CD4-positive, alpha-beta memory T cell (primary cell): ENCODE measurements at regions not wholly inside any gene's neighbourhood (a gene's known extent, or its start where the extent isn't known, plus 50 kb on each side); places are given as distances from the start of the nearest gene placed in this dataset.
A peak's percentile ranks its signal among the peaks of the same experiment; 100 is the strongest.

Experiments
- CTCF ChIA-PET: fragments of 350-600 bp; sonication (Branson Sonifier 250); formaldehyde crosslinking; loops from one replicate; lab custom pipeline; 2021; ENCODE audit warnings: inconsistent platforms; ENCODE audit not compliant: partially characterized antibody; lab: Charles Lee
- POLR2A ChIA-PET: fragments of 350-600 bp; sonication (Branson Sonifier 250); formaldehyde crosslinking; loops from one replicate; lab custom pipeline; 2021; ENCODE audit not compliant: partially characterized antibody; lab: Charles Lee
- DNase-seq, 5 donors: peaks; one replicate each; pipeline versions ENCODE4 v3.0.0 to v3.0.0-alpha.2; 2020 to 2022; ENCODE audit warnings: mixed read lengths in 1 of 5
- H3K27ac ChIP-seq: one replicate; pipeline ENCODE4 v1.7.0; 2013; ENCODE audit warnings: low read depth, low read length
- H3K27me3 ChIP-seq: 2 replicates; pipeline ENCODE4 v1.7.0; 2013; ENCODE audit warnings: mild to moderate bottlenecking, low read length, moderate library complexity; ENCODE audit not compliant: insufficient read depth
- H3K36me3 ChIP-seq: 2 replicates; pipeline ENCODE4 v1.7.0; 2013; ENCODE audit warnings: mild to moderate bottlenecking, low read length, moderate library complexity; ENCODE audit not compliant: insufficient read depth
- H3K4me1 ChIP-seq: 2 replicates; pipeline ENCODE4 v1.7.0; 2013; ENCODE audit warnings: mild to moderate bottlenecking, low read length, moderate library complexity; ENCODE audit not compliant: insufficient read depth
- H3K4me3 ChIP-seq, 2 donors: one replicate each; pipeline ENCODE4 v1.7.0; 2013; ENCODE audit warnings: low read length in 2 of 2, mild to moderate bottlenecking in 1 of 2
- H3K9me3 ChIP-seq, 2 donors: one replicate each; pipeline ENCODE4 v1.7.0; 2013; ENCODE audit warnings: low read length in 2 of 2, control low read depth in 1 of 2; ENCODE audit not compliant: control insufficient read depth in 1 of 2
- H3K27ac Mint-ChIP-seq, 7 donors: one replicate each; pipeline ENCODE4 v1.8.0; 2020 to 2021; ENCODE audit warnings: mixed read lengths in 7 of 7, mild to moderate bottlenecking in 6 of 7, inconsistent platforms in 3 of 7, moderate library complexity in 3 of 7
- H3K27me3 Mint-ChIP-seq, 2 donors: one replicate each; pipeline ENCODE4 v1.8.0; 2020 to 2021; ENCODE audit warnings: mixed read lengths in 2 of 2
- H3K36me3 Mint-ChIP-seq, 2 donors: one replicate each; pipeline ENCODE4 v1.8.0; 2020 to 2021; ENCODE audit warnings: mixed read lengths in 2 of 2, inconsistent platforms in 1 of 2, mild to moderate bottlenecking in 1 of 2
- H3K4me1 Mint-ChIP-seq, 4 donors: one replicate each; pipeline ENCODE4 v1.8.0; 2020 to 2021; ENCODE audit warnings: mixed read lengths in 4 of 4, mild to moderate bottlenecking in 1 of 4
- H3K4me3 Mint-ChIP-seq, 8 donors: one replicate each; pipeline ENCODE4 v1.8.0; 2020 to 2021; ENCODE audit warnings: mixed read lengths in 8 of 8, mild to moderate bottlenecking in 7 of 8, moderate library complexity in 6 of 8, inconsistent platforms in 3 of 8
- H3K9me3 Mint-ChIP-seq, 8 donors: one replicate each; pipeline ENCODE4 v1.8.0; 2020 to 2021; ENCODE audit warnings: mixed read lengths in 8 of 8, mild to moderate bottlenecking in 5 of 8, inconsistent platforms in 3 of 8, moderate library complexity in 1 of 8
- intact Hi-C: fragments of 100-400 bp; cut with micrococcal nuclease; formaldehyde crosslinking; loops from one replicate; pipeline ENCODE4 v1.15.1; 2023

DNA sequence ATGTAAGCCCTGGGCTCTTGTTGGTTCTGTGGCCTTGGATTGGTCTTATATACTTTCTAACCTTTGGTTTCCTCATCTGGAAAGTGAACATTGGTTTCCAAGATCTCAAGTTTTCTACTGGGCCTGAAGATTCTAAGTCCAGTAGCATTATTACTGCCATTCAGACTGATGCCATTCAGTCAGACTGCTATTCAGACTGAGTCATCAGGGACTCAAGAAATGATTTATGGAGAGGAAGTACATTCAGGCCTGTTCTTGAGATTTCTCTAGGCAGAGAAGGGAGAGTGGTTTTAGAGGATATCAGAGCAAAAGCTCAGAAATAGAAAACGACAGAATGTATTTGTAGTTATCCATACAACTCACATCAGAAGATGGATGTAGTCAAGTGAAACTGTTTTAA lies 557.2 kb downstream of the NR2F2 start:
- Mint-ChIP-seq H3K27ac (no peak overlapping the region), H3K9me3 (peaks cover 0 to 5% (median 1%) of the 10 kb centered on the region in 8 donors), H3K4me3 (peak overlapping the region in 1 of 8 donors; percentile 3), H3K27me3 (peaks cover 0 to 2% of the 10 kb centered on the region in 2 donors), H3K36me3 (no peaks in the 10 kb centered on the region), H3K4me1 (peaks cover 6 to 20% (median 14%) of the 10 kb centered on the region in 4 donors)
- ChIA-PET POLR2A (no interaction called here), CTCF (no interaction called here)
- H3K4me3 ChIP-seq: no peak overlapping the region
- no peaks in the 10 kb centered on the region for H3K27me3 ChIP-seq
- H3K4me1 ChIP-seq: no peaks in the 10 kb centered on the region
- H3K36me3 ChIP-seq: no peaks in the 10 kb centered on the region
- no peaks in the 10 kb centered on the region for H3K9me3 ChIP-seq
- no peak overlapping the region for H3K27ac ChIP-seq
- DNase-seq: no peak
- intact Hi-C loops: no loop called here

DNA sequence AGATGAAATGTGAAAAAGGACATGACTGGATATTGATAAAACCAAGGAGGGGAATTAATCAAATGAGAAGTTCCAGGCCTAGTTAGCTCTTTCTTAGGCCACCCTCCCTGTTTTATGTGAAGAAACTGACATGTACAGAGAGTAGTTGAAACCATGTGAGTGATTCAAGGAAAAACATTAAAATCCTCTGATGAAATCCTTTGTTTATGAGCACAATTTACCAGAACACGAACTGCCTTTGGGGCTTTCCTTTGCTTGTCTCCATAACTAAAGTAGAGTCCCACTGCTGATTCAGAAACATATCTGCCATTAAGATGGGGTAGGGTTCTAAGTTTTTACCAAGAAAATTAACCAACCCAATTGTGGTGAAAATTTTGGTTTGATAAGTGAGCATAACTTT lies 558.3 kb downstream of the NR2F2 start:
- H3K9me3 ChIP-seq: no peaks in the 10 kb centered on the region
- H3K27ac Mint-ChIP-seq: peak overlapping the region in 2 of 7 donors; percentile 3 to 74
- no peaks in the 10 kb centered on the region for H3K27me3 ChIP-seq
- ChIA-PET CTCF (no interaction called here), POLR2A (no interaction called here)
- DNase-seq: no peak
- no peak overlapping the region for H3K27ac ChIP-seq
- intact Hi-C loops: no loop called here
- H3K4me1 Mint-ChIP-seq: peaks cover 9 to 27% (median 15%) of the 10 kb centered on the region in 4 donors
- H3K36me3 ChIP-seq: no peaks in the 10 kb centered on the region
- no peak overlapping the region for H3K4me3 ChIP-seq
- peaks cover 0 to 5% (median 0%) of the 10 kb centered on the region in 8 donors for H3K9me3 Mint-ChIP-seq
- H3K4me1 ChIP-seq: no peaks in the 10 kb centered on the region
- H3K27me3 Mint-ChIP-seq: peaks cover 0 to 2% of the 10 kb centered on the region in 2 donors
- H3K36me3 Mint-ChIP-seq: no peaks in the 10 kb centered on the region
- H3K4me3 Mint-ChIP-seq: peak overlapping the region in 4 of 8 donors; percentile 1 to 69 (median 64)

DNA sequence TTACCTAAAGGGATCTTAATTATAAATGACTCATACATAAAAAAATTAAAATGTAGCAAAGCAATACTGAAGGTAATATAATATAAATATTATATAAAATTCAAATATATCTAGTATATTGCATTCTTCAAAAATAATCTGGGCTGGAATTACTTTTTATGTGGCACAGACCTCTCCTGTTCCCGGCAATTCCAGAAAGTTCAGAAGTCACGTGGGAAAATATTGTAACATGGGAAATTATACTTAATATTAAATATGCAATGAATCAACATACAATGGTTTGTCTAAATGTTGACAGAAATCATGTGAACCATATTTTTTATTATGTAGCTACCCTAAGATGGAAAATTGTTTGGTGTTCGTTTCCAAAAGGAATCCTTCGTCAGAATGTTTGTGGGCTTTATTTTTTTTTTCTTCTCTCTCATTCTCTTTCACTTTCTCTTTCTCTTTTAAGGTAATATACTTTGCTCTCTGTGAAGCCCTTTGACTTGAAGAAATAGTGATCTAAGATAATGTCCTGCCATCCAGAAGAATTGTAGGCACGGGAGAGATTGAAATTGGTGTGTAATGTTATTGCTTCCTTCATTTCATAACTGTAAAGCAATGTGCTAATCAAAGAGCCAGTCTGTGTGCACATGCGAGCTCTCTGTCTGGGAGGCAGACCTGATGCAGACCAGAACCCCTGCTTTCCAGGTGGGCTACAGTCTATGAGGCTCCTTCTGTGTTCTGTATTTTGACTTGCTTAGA lies 559.4 kb downstream of the NR2F2 start:
- ChIA-PET CTCF (no interaction called here), POLR2A (no interaction called here)
- intact Hi-C loops: no loop called here
- H3K36me3 ChIP-seq: no peaks in the 10 kb centered on the region
- H3K4me3 Mint-ChIP-seq: peak overlapping the region; percentile 75 to 86 (median 80)
- DNase-seq: no peak
- no peaks in the 10 kb centered on the region for H3K9me3 ChIP-seq
- no peaks in the 10 kb centered on the region for H3K4me1 ChIP-seq
- peak overlapping the region in 5 of 7 donors; percentile 5 to 74 (median 51) for H3K27ac Mint-ChIP-seq
- H3K27ac ChIP-seq: no peak overlapping the region
- no peak overlapping the region for H3K4me3 ChIP-seq
- H3K27me3 ChIP-seq: no peaks in the 10 kb centered on the region
- H3K36me3 Mint-ChIP-seq: no peaks in the 10 kb centered on the region
- peaks cover 0 to 2% of the 10 kb centered on the region in 2 donors for H3K27me3 Mint-ChIP-seq
- peaks cover 9 to 27% (median 15%) of the 10 kb centered on the region in 4 donors for H3K4me1 Mint-ChIP-seq
- H3K9me3 Mint-ChIP-seq: peaks cover 0 to 5% (median 0%) of the 10 kb centered on the region in 8 donors

DNA sequence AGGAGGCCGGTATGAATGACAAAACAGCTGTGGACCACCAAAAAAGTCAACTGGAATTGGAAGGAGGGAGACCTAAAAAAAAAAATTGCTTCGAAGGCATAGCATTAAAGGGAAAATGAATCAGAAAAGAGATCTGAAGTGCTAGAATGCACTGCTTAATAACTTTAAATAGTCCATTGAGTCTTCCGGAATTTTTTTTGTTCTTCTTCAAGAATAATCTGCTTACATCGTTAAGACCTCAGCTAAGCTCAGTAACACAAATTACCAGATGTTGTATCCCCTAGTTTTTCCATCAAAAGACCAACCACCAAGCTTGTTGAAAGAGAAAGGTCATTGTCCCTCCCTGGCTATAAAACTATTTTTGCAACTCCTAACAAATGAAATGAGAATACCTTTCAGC lies 560.5 kb downstream of the NR2F2 start:
- Mint-ChIP-seq H3K36me3 (no peaks in the 10 kb centered on the region), H3K27ac (peak overlapping the region in 2 of 7 donors; percentile 8 to 39), H3K4me1 (peaks cover 9 to 27% (median 15%) of the 10 kb centered on the region in 4 donors), H3K9me3 (peaks cover 0 to 5% (median 0%) of the 10 kb centered on the region in 8 donors), H3K27me3 (peaks cover 0 to 2% of the 10 kb centered on the region in 2 donors), H3K4me3 (peak overlapping the region in 7 of 8 donors; percentile 25 to 86 (median 76))
- H3K4me3 ChIP-seq: no peak overlapping the region
- no peak overlapping the region for H3K27ac ChIP-seq
- no peak for DNase-seq
- intact Hi-C loops: no loop called here
- H3K27me3 ChIP-seq: no peaks in the 10 kb centered on the region
- no peaks in the 10 kb centered on the region for H3K9me3 ChIP-seq
- CTCF ChIA-PET: no interaction called here
- POLR2A ChIA-PET: no interaction called here
- no peaks in the 10 kb centered on the region for H3K36me3 ChIP-seq
- no peaks in the 10 kb centered on the region for H3K4me1 ChIP-seq

DNA sequence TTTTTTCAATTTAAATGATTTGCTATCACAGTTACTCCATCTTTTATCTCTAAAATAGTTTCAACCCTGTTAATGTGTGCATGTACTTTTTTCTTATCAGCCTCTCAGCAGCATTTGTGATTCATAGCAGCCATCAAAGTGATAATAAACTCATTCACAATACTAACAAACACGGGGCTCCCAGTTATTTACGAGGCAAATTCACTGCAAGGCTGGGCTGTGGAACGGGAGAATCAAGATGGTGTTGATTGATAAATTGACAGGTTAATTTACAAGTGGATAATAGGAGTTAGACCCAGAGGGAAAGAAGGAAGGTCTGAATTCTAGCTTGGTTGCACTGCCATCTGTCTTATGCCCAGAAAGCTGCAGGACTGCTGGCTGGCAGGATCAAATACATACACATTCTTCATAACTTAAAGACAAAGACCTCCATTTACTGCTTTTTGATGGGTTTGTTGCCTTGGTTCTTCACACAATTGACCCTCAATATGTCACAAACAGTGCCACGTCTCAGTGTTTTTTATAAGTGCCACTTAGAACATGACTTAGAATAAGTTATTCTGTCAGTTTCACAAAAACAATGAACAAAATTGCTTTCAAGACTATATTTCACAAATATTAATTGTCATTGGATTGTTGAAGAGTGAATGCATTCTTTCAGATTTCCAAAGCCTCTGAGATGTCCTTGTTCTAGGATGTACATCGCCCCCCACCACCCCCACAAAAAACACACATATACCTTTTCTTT lies 562.8 kb downstream of the NR2F2 start:
- CTCF ChIA-PET: no interaction called here
- Mint-ChIP-seq H3K4me3 (no peak overlapping the region), H3K4me1 (peaks cover 9 to 24% (median 14%) of the 10 kb centered on the region in 4 donors), H3K27me3 (peaks cover 0 to 2% of the 10 kb centered on the region in 2 donors), H3K27ac (no peak overlapping the region), H3K36me3 (no peaks in the 10 kb centered on the region), H3K9me3 (peaks cover 0 to 3% (median 0%) of the 10 kb centered on the region in 8 donors)
- POLR2A ChIA-PET: no interaction called here
- no peak overlapping the region for H3K4me3 ChIP-seq
- H3K36me3 ChIP-seq: no peaks in the 10 kb centered on the region
- H3K27me3 ChIP-seq: no peaks in the 10 kb centered on the region
- H3K9me3 ChIP-seq: no peaks in the 10 kb centered on the region
- no peaks in the 10 kb centered on the region for H3K4me1 ChIP-seq
- no peak overlapping the region for H3K27ac ChIP-seq
- intact Hi-C loops: no loop called here
- no peak for DNase-seq

DNA sequence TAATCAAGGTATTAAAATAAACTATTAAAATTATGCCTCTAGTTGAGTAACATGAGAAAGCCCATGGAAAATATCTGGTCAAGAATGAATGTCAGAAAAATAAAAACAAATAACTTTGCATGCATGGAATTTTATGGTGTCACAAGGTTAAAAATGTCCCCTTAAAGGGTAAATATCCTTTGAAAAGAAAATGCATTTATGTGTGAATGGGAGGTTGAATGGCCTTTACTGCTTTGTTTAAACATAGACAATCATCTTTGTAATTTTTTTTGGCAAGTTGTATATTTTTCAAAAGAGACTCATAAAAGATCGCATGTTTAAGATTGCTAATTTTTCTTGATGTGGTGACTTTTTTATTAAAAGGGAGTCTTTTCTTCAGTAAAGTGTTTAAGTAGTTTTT lies 564.2 kb downstream of the NR2F2 start:
- H3K36me3 ChIP-seq: no peaks in the 10 kb centered on the region
- H3K27me3 ChIP-seq: no peaks in the 10 kb centered on the region
- Mint-ChIP-seq H3K4me1 (peaks cover 6 to 15% (median 9%) of the 10 kb centered on the region in 4 donors), H3K36me3 (no peaks in the 10 kb centered on the region), H3K4me3 (no peak overlapping the region), H3K27ac (no peak overlapping the region), H3K27me3 (peaks cover 0 to 2% of the 10 kb centered on the region in 2 donors), H3K9me3 (no peaks in the 10 kb centered on the region)
- no peaks in the 10 kb centered on the region for H3K9me3 ChIP-seq
- no peak for DNase-seq
- POLR2A ChIA-PET: no interaction called here
- no peaks in the 10 kb centered on the region for H3K4me1 ChIP-seq
- CTCF ChIA-PET: no interaction called here
- no peak overlapping the region for H3K27ac ChIP-seq
- intact Hi-C loops: no loop called here
- no peak overlapping the region for H3K4me3 ChIP-seq

DNA sequence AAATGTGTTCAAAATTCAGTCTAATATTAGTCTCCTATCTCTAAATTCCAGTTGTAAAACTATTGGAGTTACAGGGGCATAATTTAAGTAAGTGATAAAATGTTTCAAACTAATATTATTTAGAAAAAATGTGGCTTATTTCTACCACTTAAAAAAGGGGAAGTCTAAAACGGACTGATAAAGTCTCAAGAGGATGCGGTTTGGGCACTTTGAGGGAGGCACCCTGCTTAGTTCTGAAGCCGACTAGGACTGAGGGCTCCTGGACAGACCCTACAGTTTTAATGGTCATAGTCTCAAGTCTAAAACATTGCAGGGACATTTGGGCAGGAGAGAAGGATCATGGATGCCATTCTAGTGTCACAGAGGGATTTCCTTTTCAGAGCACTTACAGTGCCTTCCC lies 566.3 kb downstream of the NR2F2 start:
- CTCF ChIA-PET: no interaction called here
- H3K4me3 Mint-ChIP-seq: no peak overlapping the region
- POLR2A ChIA-PET: no interaction called here
- no peak for DNase-seq
- no peaks in the 10 kb centered on the region for H3K36me3 ChIP-seq
- no peaks in the 10 kb centered on the region for H3K27me3 ChIP-seq
- H3K9me3 Mint-ChIP-seq: peaks cover 0 to 6% (median 5%) of the 10 kb centered on the region in 8 donors
- no peaks in the 10 kb centered on the region for H3K36me3 Mint-ChIP-seq
- H3K27ac ChIP-seq: no peak overlapping the region
- peaks cover 0 to 7% (median 2%) of the 10 kb centered on the region in 4 donors for H3K4me1 Mint-ChIP-seq
- H3K4me3 ChIP-seq: no peak overlapping the region
- H3K27ac Mint-ChIP-seq: no peak overlapping the region
- H3K4me1 ChIP-seq: no peaks in the 10 kb centered on the region
- H3K9me3 ChIP-seq: no peaks in the 10 kb centered on the region
- H3K27me3 Mint-ChIP-seq: peaks cover 0 to 3% of the 10 kb centered on the region in 2 donors
- intact Hi-C loops: no loop called here
